ENCODE measurements at regions not wholly inside any gene's neighbourhood (a gene's known extent, or its start where the extent isn't known, plus 50 kb on each side); places are given as distances from the start of the nearest gene placed in this dataset.

GRCh38 chr20:22795433-22795832, 211.1 kb upstream of the FOXA2 start:
- WGBS (ENCODE audit: insufficient coverage, low coverage, missing lambda C conversion rate): 2% methylated on average over 5 of the region's 5 CpGs
- H3K36me3 ChIP-seq (ENCODE audit: control insufficient read depth, insufficient read depth, low read length): no peaks in the 10 kb centered on the region
- ChIA-PET CTCF (ENCODE audit: low intra/inter-chr PET ratio) (no interaction called here), POLR2A (no interaction called here)
- no peak overlapping the region for H3K4me2 ChIP-seq (ENCODE audit: insufficient read depth, low read length)
- BruUV-seq (replicated peaks): no TSS peak
- no peak overlapping the region for H3K9ac ChIP-seq (ENCODE audit: insufficient read depth in 1 of 2, low read depth in 2 of 2, low read length in 2 of 2)
- in situ Hi-C loops (cut with MboI): no loop called here
- H3K9me3 ChIP-seq (replicated peaks; ENCODE audit: control insufficient read depth, insufficient read depth, low read depth, low read length): no peaks in the 10 kb centered on the region
- no peaks in the 10 kb centered on the region for H4K20me1 ChIP-seq (replicated peaks; ENCODE audit: control insufficient read depth, insufficient read depth, low read length)
- H3K9me1 ChIP-seq (ENCODE audit: control insufficient read depth, insufficient read depth, low read length): no peaks in the 10 kb centered on the region
- ATAC-seq (no peak), DNase-seq (ENCODE audit: extremely low read depth in 1 of 4, low spot score in 3 of 4) (no peak), FAIRE-seq (no peak)
- H3K27ac ChIP-seq (ENCODE audit: extremely low read depth, low read depth, low read length): no peak overlapping the region
- H3K4me1 ChIP-seq (replicated peaks in 1 of 2; ENCODE audit: control insufficient read depth in 2 of 2, insufficient read depth in 2 of 2, low read length in 2 of 2): no peaks in the 10 kb centered on the region
- intact Hi-C loops (cut with micrococcal nuclease): no loop called here
- H2AFZ ChIP-seq (ENCODE audit: low read depth, low read length): no peak overlapping the region
- peaks cover 0 to 14% of the 10 kb centered on the region in 2 experiments; a peak in 3 of 5 replicates for H3K27me3 ChIP-seq (ENCODE audit: control insufficient read depth in 2 of 2, insufficient read depth in 2 of 2, low read length in 2 of 2)
- TF ChIP-seq SETDB1 (IDR thresholded peaks at IDR 0.05; ENCODE audit: low read length) (no peak), CREB3L1 (IDR thresholded peaks at IDR 0.05; ENCODE audit: borderline replicate concordance, low read depth) (no peak), SP1 (CRISPR knock-in tag; IDR thresholded peaks at IDR 0.05) (no peak), STAT5B (CRISPR knock-in tag; IDR thresholded peaks at IDR 0.05) (no peak), TAF9B (IDR thresholded peaks at IDR 0.05; ENCODE audit: partially characterized antibody) (no peak)
- no peak overlapping the region for H3K4me3 ChIP-seq
- no peaks in the 10 kb centered on the region for H3K79me2 ChIP-seq (ENCODE audit: control insufficient read depth, insufficient read depth, low read length)

- Histone ChIP-seq H3K4me2 (ENCODE audit: insufficient read depth, low read length) (no peak overlapping the region), H3K9me1 (ENCODE audit: control insufficient read depth, insufficient read depth, low read length) (no peaks in the 10 kb centered on the region), H2AFZ (ENCODE audit: low read depth, low read length) (no peak overlapping the region), H4K20me1 (replicated peaks; ENCODE audit: control insufficient read depth, insufficient read depth, low read length) (no peaks in the 10 kb centered on the region), H3K79me2 (ENCODE audit: control insufficient read depth, insufficient read depth, low read length) (no peaks in the 10 kb centered on the region), H3K9me3 (replicated peaks; ENCODE audit: control insufficient read depth, insufficient read depth, low read depth, low read length) (no peaks in the 10 kb centered on the region), H3K36me3 (ENCODE audit: control insufficient read depth, insufficient read depth, low read length) (no peaks in the 10 kb centered on the region), H3K4me3 (no peak overlapping the region), H3K27me3 (ENCODE audit: control insufficient read depth in 2 of 2, insufficient read depth in 2 of 2, low read length in 2 of 2) (peaks cover 0 to 14% of the 10 kb centered on the region in 2 experiments; a peak in 3 of 5 replicates), H3K9ac (ENCODE audit: insufficient read depth in 1 of 2, low read depth in 2 of 2, low read length in 2 of 2) (no peak overlapping the region), H3K27ac (ENCODE audit: extremely low read depth, low read depth, low read length) (no peak overlapping the region), H3K4me1 (replicated peaks in 1 of 2; ENCODE audit: control insufficient read depth in 2 of 2, insufficient read depth in 2 of 2, low read length in 2 of 2) (no peaks in the 10 kb centered on the region)
- no TSS peak for BruUV-seq (replicated peaks)
- FAIRE-seq (no peak), DNase-seq (ENCODE audit: extremely low read depth in 1 of 4, low spot score in 3 of 4) (no peak), ATAC-seq (no peak)
- WGBS (ENCODE audit: insufficient coverage, low coverage, missing lambda C conversion rate): 0% methylated on average over 4 of the region's 4 CpGs
- ChIA-PET CTCF (ENCODE audit: low intra/inter-chr PET ratio) (no interaction called here), POLR2A (no interaction called here)
- in situ Hi-C loops (cut with MboI): no loop called here
- intact Hi-C loops (cut with micrococcal nuclease): no loop called here
- TF ChIP-seq ZNF3 (CRISPR knock-in tag; IDR thresholded peaks at IDR 0.05) (no peak), ARHGAP35 (IDR thresholded peaks at IDR 0.05; ENCODE audit: partially characterized antibody) (no peak), ZBTB43 (CRISPR knock-in tag; IDR thresholded peaks at IDR 0.05) (no peak), BCOR (IDR thresholded peaks at IDR 0.05) (no peak), ARID4B (CRISPR knock-in tag; IDR thresholded peaks at IDR 0.05) (no peak), NFE2 (IDR thresholded peaks at IDR 0.05; ENCODE audit: low read depth) (no peak)
Measured at GRCh38 chr20:22795871-22796270, 211.5 kb upstream of the FOXA2 start.

Measured in K562 (cell line).